Activated T-cell treated with anti-CD3 and anti-CD28 coated beads for 24 hours (primary cell): ENCODE measurements at regions not wholly inside any gene's neighbourhood (a gene's known extent, or its start where the extent isn't known, plus 50 kb on each side); places are given as distances from the start of the nearest gene placed in this dataset.
"Not testable (repeated sequence)": the region's sequence is repeated elsewhere in the genome, so short reads cannot be mapped to it uniquely, and the experiment has no call there.

Experiments
- DNase-seq: peaks from one replicate; pipeline ENCODE4 v3.0.0-alpha.2; 2020; ENCODE audit warnings: low read depth

DNA sequence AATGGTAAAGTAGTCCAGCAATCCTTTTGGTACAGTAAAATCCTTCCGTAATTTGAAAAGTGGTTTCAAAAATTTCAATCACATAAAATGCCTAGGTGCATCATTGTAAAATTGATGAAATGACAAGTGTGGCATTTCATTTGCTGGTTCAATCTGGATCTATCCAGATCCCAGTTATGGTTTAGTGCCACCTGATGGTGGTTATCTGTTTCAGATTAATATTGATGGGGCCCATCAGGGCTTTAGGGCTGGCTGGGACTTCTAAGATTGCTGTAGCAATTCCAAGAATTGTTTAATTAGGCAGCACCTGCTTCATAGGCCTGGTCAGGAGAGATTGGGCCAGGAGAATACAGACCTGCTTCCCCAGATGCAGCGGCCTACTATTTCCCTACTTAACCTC is 55.5 kb upstream of the PIK3C3 start:
- DNase-seq: no peak

DNA sequence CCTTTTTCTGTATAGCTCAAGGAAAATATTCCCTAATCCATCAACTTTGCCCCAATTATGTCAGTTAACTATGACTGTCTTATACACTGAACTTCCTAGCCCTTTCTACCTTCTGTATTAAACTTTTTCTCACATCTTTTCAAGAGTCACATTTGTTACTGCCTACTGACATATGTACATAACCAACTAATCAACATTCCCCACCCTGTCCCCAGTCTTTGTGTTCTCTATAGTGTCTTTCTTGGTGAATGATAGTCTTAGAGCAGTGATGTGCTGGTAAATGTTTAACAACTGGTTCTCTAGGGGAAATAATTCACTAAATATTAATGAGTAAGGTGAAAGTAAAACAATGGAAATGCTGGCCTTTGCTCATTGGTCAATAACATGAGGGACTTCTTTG is 61.6 kb upstream of the PIK3C3 start:
- no peak for DNase-seq

- no peak for DNase-seq
Observed at GRCh38 chr18:41887100-41887499, 67.9 kb upstream of the PIK3C3 start.

GRCh38 chr18:41886126-41886807 is 68.8 kb upstream of the PIK3C3 start:
- no peak for DNase-seq

GRCh38 chr18:41881285-41881684 is 73.7 kb upstream of the PIK3C3 start:
- no peak for DNase-seq

GRCh38 chr18:41879256-41879655 is 75.8 kb upstream of the PIK3C3 start:
- no peak for DNase-seq

GRCh38 chr18:41875094-41875780 is 79.8 kb upstream of the PIK3C3 start:
- no peak for DNase-seq

DNA sequence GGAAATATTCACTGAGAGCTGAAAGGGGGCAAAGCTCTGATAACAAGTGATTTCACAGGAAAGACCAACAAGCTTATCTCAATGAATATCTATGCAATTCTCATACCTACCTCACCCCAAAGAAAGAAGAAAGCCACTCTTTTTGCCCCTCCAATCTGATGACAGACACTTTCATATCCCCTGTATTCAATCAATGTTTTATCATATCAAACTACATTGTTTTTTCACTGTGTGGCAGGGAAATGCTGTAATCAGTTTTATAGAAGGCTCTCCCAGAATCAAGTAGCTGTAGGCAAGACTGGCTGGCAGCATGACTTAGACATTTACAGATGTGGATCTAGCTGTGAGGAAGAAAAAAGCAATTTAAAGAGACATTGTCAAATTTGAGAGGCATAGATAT is 81.3 kb upstream of the PIK3C3 start:
- no peak for DNase-seq

DNA sequence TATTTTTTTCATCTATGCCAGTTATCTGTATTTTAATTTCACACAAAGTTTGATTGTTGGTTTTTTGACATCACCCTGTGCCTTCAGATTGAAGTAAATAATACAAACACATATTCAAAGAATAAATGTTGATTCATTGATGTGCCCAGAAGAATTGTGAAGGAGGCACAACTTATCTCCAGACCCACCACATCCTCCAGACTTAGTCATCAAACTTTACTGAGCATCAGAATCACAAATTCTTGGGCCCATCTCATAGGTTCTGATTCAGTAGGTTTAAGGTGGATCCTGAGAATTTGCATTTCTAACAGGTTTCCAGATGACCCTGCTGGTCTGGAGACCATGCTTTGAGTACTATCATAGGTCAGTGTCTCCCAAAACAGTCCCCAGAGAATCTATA is 82.8 kb upstream of the PIK3C3 start:
- no peak for DNase-seq

DNA sequence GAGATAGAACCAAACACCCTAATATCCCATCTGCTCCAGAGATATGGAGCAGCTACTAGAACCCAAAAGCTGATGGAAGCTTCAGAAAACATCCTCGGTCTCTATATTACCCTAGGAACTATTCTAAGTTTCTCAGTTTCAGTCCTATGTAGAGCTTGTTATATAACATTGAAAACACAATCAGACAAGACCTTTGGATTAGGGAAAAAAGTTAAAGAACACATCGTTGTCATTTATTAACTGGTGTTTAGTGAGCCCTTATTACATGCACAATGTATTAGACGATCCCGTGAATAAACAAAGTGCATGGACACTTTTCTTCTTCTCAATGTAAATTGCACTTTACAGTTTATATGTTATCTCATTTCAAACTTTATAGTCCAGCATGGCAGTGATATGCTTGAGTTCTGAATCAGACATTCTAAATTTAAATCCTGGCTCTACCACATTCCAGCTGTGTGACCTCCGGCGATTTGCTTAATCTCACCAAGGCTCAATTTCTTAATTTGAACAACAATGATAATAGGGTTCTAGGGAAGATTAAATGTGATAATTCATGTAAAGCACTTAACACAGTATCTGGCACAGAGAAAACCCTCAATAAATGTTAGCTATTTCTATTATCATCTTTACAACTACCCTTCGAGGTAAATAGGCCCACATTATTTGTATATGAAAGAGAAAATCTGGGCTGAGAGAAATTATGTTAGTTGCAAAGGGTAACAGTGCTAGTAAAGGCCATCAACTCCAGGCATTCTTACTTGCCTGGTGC is 83.6 kb upstream of the PIK3C3 start:
- DNase-seq: no peak

DNA sequence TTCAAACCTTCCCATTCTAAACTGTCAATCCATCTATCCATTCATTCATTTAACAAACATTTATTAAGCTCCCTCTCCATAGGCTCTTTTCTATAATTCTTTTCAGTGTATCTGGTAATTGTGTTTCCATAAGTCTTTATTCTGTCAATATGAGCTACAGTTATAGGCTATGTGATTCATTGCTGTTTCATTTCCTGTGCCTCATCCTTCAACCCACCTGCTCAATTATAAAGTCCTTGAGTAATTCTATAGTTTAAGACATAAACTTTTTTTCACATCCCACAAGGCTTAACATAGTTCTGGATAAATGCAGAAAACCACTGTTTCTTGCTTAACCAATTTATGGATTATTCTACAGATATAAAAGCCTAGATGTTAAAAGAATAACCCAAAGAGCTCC is 84.2 kb upstream of the PIK3C3 start:
- DNase-seq: no peak

- DNase-seq: no peak
Observed at GRCh38 chr18:41870191-41870590, 84.8 kb upstream of the PIK3C3 start.

DNA sequence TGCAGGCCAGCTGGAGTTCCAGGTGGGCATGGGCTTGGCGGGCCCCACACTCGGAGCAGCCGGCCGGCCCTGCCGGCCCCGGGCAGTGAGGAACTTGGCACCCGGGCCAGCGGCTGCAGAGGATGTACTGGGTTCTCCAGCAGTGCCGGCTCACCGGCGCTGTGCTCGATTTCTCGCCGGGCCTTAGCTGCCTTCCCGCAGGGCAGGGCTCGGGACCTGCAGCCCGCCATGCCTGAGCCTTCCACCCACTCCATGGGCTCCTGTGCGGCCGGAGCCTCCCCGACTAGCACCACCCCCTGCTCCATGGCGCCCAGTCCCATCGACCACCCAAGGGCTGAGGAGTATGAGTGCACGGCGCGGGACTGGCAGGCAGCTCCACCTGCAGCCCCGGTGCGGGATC is 89.2 kb upstream of the PIK3C3 start:
- DNase-seq: not testable (repeated sequence)

DNA sequence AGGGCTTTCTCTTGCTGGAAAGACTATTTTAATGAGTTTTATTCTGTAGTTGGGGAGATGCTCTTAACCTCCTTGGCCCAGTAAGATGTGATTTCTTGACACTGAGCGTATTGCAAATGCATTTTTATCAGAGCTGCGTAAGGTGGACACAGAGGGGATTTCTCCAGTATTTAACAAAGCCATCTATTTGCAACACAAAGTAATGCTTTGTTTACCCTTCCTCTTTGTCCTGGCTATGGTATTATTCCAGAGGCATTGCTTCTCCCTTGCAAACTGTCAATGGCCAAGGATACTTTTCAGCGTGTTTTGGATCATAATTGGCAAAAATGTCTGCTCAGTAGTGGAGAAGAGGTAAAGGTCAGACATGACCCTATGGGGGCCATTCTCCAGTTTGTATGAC is 90.8 kb upstream of the PIK3C3 start:
- DNase-seq: no peak

DNA sequence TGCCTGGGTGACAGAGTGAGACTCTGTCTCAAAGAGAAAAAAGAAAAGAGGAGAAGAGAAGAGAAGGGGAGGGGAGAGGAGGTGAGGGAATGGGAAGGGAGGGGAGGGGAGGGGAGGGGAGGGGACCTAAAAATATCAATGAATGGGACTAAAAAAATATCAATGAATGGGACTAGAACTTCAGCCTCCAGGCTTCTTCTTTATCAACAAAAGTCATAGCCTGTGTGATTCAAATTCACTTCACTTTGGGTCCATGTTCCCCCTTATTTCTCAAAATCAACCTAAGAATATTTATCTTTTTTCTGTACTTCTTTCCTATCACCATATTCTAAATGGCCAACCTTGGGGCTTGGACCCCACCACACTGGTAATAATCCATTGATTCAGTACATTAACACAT is 92.1 kb upstream of the PIK3C3 start:
- no peak for DNase-seq

DNA sequence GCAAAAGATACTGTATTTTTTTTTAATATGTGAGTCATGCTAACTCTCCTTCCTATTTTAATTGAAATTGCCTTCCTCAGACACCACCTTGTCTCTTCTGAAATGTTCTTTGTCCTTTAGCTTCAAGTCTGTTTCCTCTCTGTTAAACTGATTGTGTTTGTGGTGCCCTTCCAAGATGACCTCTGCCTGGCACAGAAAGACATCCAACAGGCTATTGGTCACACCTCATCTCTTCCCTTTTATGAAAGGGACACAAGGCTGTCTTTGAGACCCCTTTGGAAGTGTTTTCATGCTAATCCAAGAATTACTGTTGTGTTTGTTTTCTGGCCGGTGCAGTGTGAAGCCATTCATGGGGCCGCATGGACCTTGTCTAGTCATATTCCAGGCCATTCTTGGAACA is 94.0 kb upstream of the PIK3C3 start:
- no peak for DNase-seq

GRCh38 chr18:41858761-41859555 is 96.1 kb upstream of the PIK3C3 start:
- DNase-seq: no peak

- no peak for DNase-seq
Observed at GRCh38 chr18:41853280-41853679, 101.8 kb upstream of the PIK3C3 start.

- DNase-seq: no peak
Observed at GRCh38 chr18:41850781-41851180, 104.3 kb upstream of the PIK3C3 start.

DNA sequence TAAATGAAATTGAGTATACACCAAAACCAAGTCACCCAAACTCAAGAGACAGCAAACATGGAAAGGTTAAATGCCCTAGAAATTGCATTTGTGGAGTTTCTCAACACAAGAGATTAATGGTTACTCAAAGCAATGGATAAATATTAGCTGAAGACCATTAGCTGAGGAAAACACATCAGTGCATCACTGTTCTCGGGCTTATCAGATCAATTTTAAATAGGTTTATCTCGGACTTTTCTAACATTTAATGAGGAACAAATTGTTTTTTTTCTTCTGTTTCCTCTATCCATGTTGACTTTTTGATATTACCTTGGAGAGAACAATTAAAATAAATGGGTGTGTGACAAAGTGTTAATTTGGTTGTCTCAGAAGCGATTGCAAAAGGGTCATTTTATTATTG is 105.4 kb upstream of the PIK3C3 start:
- DNase-seq: no peak

DNA sequence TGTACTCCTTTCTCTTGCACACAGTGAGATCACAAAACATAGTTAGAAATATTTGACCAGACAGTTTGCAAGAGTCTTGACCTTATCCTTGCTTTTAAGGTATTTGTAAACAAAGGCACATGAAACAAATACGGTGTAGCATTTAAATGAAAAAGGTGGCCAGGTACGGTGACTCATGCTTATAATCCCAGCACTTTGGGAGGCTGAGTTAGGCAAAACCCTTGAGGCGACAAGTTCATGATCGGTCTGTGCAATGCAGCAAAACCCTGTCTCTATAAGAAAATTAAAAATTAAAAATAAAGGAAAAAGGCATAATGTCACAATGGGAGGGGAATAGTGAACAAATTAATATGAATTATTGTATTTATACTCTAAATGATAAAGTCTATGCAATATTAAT is 109.5 kb upstream of the PIK3C3 start:
- DNase-seq: no peak

- DNase-seq: no peak
Observed at GRCh38 chr18:41842886-41843285, 112.1 kb upstream of the PIK3C3 start.
